ENCODE measurements at regions not wholly inside any gene's neighbourhood (a gene's known extent, or its start where the extent isn't known, plus 50 kb on each side); places are given as distances from the start of the nearest gene placed in this dataset.

- TF ChIP-seq CTCF (IDR thresholded peaks at IDR 0.05 in 2 of 3, conservative IDR thresholded peaks at IDR 0.05 in 1 of 3; ENCODE audit: insufficient read depth in 2 of 3, low read depth in 1 of 3, low read length in 3 of 3) (no peak), ZNF445 (CRISPR knock-in tag; IDR thresholded peaks at IDR 0.05; ENCODE audit: low read depth) (no peak), DIDO1 (tag; IDR thresholded peaks at IDR 0.05; ENCODE audit: low read depth) (no peak), EZH2 (IDR thresholded peaks at IDR 0.05; ENCODE audit: borderline replicate concordance, low read depth, low read length) (no peak), KAT7 (CRISPR knock-in tag; IDR thresholded peaks at IDR 0.05; ENCODE audit: borderline replicate concordance) (no peak), NRF1 (conservative IDR thresholded peaks at IDR 0.05 in 1 of 2, IDR thresholded peaks at IDR 0.05 in 1 of 2) (no peak)
Observed at GRCh38 chr16:88316151-88316550, 66.6 kb upstream of the ZNF469 start.

Data from K562 (cell line).